ACHN (cell line): ENCODE measurements at regions not wholly inside any gene's neighbourhood (a gene's known extent, or its start where the extent isn't known, plus 50 kb on each side); places are given as distances from the start of the nearest gene placed in this dataset.

Experiments
- DNase-seq: peaks from one replicate; pipeline ENCODE4 v3.0.0-alpha.2; 2015
- in situ Hi-C: cut with HindIII; loops from 2 replicates; pipeline ENCODE4 v1.10.0; 2017; ENCODE audit warnings: low sequenced_read_pairs, low pct_ligation_motif_present, low pct_unique_long_range_greater_than_20kb

DNA sequence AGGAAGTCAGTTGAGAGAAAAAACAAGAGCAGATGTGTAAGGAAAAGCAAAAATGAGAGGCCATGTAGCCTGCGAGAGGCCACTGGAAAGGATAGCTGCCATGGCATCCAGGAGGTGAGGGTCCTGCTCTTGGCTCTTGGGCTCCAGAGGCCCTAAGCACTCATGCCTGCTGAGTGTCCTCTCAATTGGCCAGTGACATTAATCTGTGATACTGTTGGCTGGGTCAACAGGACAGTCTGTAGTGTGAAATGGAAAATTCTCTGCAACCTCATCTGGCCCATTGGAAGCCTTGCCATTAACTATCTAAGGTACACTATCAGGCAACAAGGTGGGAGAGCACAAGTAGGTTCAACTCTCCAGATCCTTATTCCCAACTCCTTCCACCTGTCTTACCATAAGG, 180.9 kb downstream of the LY86 start:
- in situ Hi-C loops = no loop called here
- DNase-seq = no peak

GRCh38 chr6:6771224-6771945, 182.9 kb downstream of the LY86 start:
- in situ Hi-C loops = no loop called here
- no peak for DNase-seq

GRCh38 chr6:6771964-6772363, 183.4 kb downstream of the LY86 start:
- in situ Hi-C loops = no loop called here

GRCh38 chr6:6772751-6773150, 184.2 kb downstream of the LY86 start:
- no peak for DNase-seq
- in situ Hi-C loops = no loop called here

More at GRCh38 chr6:6771964-6772363, 183.4 kb downstream of the LY86 start:
- DNase-seq = no peak

DNA sequence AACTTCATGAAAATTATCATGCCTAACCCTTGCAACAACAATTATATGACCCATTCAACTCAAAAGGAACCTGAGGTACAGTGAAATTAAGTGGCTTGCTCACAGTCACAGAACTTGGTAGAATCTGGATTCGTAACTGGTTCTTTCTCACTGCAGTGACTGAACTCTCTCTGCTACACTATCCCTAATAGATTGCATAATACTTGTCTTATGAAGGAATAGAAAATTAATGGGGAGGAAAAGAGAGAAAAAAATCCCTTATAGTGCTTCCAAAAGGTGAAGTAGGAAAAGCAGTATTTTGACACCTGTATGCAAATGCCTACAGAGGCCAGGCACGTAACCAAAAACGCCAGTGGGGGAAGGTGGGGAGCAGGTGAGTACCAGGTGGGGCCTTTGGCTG, 186.6 kb downstream of the LY86 start:
- in situ Hi-C loops = no loop called here
- DNase-seq = no peak

DNA sequence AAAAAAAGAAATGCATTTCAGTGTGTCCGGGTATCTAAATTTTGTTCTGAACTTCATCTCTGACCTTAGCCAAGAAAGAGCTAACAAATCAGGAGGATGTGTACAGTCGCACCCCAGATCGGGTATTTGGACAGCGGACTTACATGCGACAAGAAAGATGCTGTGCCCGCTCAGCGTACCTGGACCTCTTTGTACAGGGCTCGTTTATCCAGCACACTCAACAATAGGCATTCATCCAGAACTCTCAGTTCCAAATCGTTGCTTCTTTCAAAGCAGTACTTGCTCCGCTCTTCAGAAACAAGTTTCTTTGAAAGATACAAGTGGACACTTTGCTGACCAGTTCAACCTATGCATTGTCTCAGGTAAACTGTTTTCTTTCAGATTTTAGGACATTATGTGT, 191.7 kb downstream of the LY86 start:
- in situ Hi-C loops = no loop called here
- no peak for DNase-seq

DNA sequence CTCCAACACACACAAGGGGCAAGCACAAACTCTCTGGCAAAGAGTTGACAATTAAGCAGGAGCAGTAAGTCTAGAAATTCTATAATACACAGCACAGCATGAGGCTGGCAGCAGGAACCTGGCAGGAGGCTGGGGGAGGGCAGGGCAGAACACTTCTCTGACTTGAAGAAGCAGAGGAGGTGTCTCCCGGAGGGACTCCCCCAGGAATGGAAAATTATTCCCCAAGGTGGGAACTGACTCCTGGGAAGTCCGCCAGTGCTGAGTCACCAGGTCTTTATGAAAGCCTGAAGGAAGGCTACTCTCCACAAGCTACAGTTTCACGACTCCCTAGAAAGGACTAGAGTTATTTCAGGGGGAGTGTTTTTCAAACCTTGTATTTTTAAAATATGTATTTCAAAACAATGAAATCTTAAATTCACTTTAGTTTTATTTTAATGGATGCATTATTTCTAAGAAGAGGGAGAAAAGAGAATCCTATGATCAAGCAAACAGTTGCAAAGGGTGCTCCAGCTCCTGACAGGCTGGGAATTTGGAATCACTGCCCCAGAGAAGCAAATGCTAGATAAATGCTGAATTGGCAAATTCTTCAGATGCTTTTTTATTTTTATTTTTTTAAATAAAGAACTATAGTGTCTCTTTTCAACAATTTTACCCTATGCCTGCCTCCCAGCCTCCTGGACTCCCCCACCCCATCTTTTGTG, 192.8 kb downstream of the LY86 start:
- peak; percentile 49 for DNase-seq

GRCh38 chr6:6781873-6782227, 193.3 kb downstream of the LY86 start:
- in situ Hi-C loops = no loop called here
- DNase-seq = no peak

More for the DNA sequence above, 192.8 kb downstream of the LY86 start:
- in situ Hi-C loops = no loop called here

GRCh38 chr6:6783721-6784120, 195.2 kb downstream of the LY86 start:
- no peak for DNase-seq
- in situ Hi-C loops = no loop called here

- in situ Hi-C loops = no loop called here
- DNase-seq = no peak
Measured at GRCh38 chr6:6784514-6785162, 196.1 kb downstream of the LY86 start.

DNA sequence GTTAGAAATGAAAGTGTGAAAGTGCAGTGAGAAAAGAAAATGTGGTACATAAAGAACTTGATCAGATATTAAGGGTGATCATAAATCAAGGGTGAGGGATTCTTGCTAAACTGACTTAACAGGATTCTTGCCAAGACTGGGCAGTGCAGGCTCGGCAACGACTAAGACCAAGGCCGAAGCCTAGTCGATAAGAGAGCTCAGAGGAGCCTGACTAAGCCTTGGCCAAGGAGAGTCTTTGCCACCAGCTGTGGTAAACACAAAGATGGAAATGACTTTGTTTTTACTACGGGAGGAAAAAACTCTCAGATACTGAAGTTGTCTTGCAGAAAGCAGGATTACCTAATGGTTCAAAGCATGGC, 196.6 kb downstream of the LY86 start:
- in situ Hi-C loops = no loop called here
- DNase-seq = no peak

DNA sequence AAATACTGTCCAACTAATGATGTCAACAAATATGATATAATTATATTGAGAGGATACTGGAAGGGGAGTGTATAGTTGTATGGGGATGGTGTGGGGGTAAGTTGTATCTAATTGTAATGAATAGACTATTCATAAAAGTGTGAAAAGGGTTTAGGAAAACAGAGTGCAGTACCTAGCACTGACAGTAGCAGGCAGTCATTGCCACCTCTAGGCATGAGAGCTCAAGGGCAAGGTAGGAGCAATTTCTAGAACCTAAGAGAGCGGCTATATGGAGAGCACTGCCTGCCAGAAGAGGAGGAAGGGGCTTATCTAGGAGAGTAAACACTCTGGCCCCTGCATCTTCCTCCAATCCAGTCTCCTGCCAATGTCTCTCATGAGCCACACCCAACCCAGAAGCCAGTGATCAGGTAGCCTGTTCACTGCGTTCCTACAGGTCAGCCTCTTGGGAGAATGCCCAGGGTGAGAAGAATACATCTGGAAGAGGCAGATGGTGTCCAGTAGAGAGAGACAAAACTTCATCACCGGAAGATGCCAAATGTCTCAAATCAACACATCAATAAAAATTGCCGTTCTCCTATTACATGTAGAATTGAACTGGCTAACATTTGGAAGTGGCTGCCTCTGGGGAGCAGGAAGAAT, 200.0 kb downstream of the LY86 start:
- in situ Hi-C loops = no loop called here
- peak; percentile 12 for DNase-seq

DNA sequence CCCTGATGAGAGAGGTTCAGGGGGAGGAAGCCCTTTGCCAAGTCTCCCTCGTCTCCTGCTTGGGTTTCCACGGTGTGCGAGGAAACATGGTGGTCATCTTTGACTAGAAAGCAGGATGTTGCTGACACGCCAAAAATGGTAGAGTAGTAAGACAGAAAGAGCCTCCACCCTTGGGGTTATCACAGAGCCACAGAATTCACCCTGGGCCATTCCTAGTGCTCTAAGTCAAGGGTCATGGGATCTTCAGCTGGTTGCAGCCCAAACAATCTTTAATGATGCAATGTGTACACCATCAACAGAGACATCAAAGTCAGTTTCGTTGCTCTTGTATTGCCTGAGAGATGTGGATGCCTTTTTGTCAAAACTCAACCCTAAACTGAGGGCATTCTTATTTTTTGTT, 201.9 kb downstream of the LY86 start:
- DNase-seq = no peak
- in situ Hi-C loops = no loop called here

GRCh38 chr6:6790891-6791290, 202.4 kb downstream of the LY86 start:
- in situ Hi-C loops = no loop called here
- peak; percentile 90 for DNase-seq

- DNase-seq = no peak
- in situ Hi-C loops = no loop called here
Measured at GRCh38 chr6:6793388-6794250, 205.1 kb downstream of the LY86 start.

GRCh38 chr6:6795393-6795792, 206.9 kb downstream of the LY86 start:
- in situ Hi-C loops = no loop called here
- no peak for DNase-seq

DNA sequence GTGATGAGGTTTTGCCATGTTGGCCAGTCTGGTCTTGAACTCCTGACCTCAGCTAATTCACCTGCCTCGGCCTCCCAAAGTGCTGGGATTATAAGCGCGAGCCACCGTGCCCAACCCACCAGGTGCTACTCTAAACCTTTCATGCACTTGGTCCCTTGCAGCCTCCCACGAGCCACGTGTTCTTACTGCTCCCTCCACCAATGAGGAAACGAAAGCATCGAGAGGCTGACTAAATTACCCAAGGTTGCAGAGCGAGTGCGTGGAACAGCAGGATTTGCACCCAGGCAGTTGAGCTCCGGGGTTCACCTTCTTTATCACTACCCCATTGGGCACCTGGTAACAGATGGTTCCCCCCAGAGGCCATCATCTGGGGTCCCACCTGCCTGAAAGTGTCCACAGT, 208.3 kb downstream of the LY86 start:
- in situ Hi-C loops = no loop called here
- DNase-seq = no peak

DNA sequence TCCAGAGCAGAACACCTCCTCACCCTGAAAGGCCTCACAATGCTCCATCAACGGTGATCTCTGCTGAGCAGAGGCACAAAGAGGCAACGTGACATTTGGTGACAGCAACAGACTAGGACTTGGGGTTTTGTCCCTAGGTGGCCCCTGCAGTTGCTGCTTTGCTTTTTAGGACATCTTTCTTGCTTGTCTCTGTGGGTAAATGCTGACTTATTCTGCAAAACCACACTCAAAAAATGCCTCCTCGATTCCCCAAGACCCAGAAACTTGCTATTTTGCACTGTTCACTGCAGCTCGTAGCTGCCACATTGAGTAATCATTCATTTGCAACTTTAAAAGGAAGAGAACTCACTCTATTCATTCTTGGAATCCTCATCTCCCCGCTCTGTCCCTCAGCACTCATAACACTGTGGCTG, 209.9 kb downstream of the LY86 start:
- DNase-seq = no peak
- in situ Hi-C loops = no loop called here

GRCh38 chr6:6801005-6801335, 212.4 kb downstream of the LY86 start:
- in situ Hi-C loops = no loop called here
- no peak for DNase-seq
